ENCODE measurements at regions not wholly inside any gene's neighbourhood (a gene's known extent, or its start where the extent isn't known, plus 50 kb on each side); places are given as distances from the start of the nearest gene placed in this dataset.

DNA sequence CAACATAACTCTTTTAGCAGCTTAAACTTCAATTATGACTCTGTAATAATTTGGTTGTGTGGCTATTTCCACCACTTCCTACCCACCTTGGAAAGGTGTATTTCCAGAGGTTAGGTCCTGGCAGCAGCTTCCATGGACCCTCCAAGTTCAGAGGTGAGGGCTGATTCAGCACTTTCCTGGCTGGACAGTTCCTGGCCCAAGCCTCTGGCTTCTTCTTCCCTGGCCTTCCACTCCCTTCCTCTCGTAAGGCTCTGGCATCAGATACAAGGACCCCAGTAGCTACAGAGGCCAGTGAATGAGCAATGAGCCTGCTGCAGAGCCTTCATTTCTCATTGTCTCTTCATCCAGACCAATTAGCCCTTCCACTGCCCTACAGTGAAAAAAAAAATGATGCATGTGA lies 98.1 kb upstream of the KIRREL3 start:
- TF ChIP-seq POLR2A (IDR thresholded peaks at IDR 0.05) = no peak
- no peak for TF ChIP-seq CTCF (IDR thresholded peaks at IDR 0.05)

All from body of pancreas (tissue), 4 donors.